HCT116 (cell line): ENCODE measurements at regions not wholly inside any gene's neighbourhood (a gene's known extent, or its start where the extent isn't known, plus 50 kb on each side); places are given as distances from the start of the nearest gene placed in this dataset.

Source experiments
- CTCF ChIP-seq, 3 experiments: fragments of 200-600 bp in 1 of 3; sonication (generic) in 1 of 3; IDR thresholded peaks in 2 of 3; conservative IDR thresholded peaks in 1 of 3; 2 replicates each; pipeline ENCODE4 v1.5.1; 2012 to 2017; ENCODE audit warnings: low read depth in 2 of 3, low read length in 2 of 3, antibody characterized with exemption in 1 of 3, borderline replicate concordance in 1 of 3, control low read depth in 1 of 3, mild to moderate bottlenecking in 1 of 3, mixed read lengths in 1 of 3, mixed run types in 1 of 3, moderate library complexity in 1 of 3; ENCODE audit not compliant: insufficient read depth in 1 of 3
- JUND ChIP-seq: IDR thresholded peaks from 2 replicates; pipeline ENCODE4 v1.6.1; 2012
- POLR2A ChIP-seq: IDR thresholded peaks from 2 replicates; pipeline ENCODE4 v1.7.0; 2011; ENCODE audit warnings: borderline replicate concordance; ENCODE audit not compliant: insufficient read depth, insufficient read length; ENCODE audit errors: extremely low read depth
- POLR2AphosphoS5 ChIP-seq: IDR thresholded peaks from 2 replicates; pipeline ENCODE4 v1.6.1; 2011; ENCODE audit warnings: mild to moderate bottlenecking, low read depth, low read length, moderate library complexity
- SRF ChIP-seq: IDR thresholded peaks from 2 replicates; pipeline ENCODE4 v1.6.1; 2012; ENCODE audit warnings: low read depth

DNA sequence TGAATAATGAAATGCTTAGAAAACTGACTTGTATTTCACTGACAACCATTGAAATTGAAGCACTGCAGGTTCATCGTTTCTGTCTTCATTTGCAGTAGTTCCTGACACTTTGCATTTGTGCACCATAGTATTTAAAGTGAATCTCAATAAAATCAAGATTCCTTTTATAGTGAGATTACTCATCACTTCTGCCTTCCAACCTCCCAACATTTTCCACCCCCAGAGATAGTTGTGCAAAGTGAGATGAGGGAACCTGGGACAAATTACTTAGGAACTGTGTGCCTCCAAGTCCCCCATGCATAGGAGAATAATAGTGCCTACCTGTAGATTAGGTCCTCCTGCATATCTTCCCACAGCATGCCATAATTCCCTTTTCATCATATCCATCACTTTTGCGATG is 114.9 kb upstream of the DPT start:
- TF ChIP-seq POLR2AphosphoS5 (no peak), SRF (no peak), JUND (no peak), CTCF (IDR thresholded peaks at IDR 0.05 in 2 of 3, conservative IDR thresholded peaks at IDR 0.05 in 1 of 3; ENCODE audit: borderline replicate concordance in 1 of 3, insufficient read depth in 1 of 3, low read depth in 2 of 3, low read length in 2 of 3) (no peak), POLR2A (no peak)
